ENCODE measurements at regions not wholly inside any gene's neighbourhood (a gene's known extent, or its start where the extent isn't known, plus 50 kb on each side); places are given as distances from the start of the nearest gene placed in this dataset.

DNA sequence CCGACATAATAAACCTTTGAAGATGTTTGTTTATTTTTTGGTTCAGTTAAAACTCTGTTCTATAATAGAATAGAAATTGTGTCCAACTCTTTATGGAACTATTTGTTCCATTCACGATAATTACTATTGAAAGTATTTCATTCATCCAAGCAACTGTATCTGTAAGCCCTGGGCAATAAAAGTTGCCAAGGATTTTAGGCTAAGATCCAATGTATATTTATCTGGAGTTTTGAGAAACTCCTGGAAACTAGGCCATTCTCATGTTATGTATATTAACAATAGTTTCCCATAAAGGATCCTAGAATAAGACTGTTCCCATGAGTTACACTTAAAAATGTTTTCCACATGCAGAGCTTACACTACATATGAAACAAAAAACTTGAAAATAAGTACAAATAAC is 261.6 kb downstream of the SLITRK6 start:
- TF ChIP-seq, protein P1, sequence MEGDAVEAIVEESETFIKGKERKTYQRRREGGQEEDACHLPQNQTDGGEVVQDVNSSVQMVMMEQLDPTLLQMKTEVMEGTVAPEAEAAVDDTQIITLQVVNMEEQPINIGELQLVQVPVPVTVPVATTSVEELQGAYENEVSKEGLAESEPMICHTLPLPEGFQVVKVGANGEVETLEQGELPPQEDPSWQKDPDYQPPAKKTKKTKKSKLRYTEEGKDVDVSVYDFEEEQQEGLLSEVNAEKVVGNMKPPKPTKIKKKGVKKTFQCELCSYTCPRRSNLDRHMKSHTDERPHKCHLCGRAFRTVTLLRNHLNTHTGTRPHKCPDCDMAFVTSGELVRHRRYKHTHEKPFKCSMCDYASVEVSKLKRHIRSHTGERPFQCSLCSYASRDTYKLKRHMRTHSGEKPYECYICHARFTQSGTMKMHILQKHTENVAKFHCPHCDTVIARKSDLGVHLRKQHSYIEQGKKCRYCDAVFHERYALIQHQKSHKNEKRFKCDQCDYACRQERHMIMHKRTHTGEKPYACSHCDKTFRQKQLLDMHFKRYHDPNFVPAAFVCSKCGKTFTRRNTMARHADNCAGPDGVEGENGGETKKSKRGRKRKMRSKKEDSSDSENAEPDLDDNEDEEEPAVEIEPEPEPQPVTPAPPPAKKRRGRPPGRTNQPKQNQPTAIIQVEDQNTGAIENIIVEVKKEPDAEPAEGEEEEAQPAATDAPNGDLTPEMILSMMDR (IDR thresholded peaks at IDR 0.05; ENCODE audit: low read depth, low read length, poor library complexity, severe bottlenecking): no peak
- TF ChIP-seq EZH2phosphoT487 (IDR thresholded peaks at IDR 0.05; ENCODE audit: borderline replicate concordance, low read length): no peak

All from DOHH2 (cell line).